NCI-H1694 (cell line): ENCODE measurements at regions not wholly inside any gene's neighbourhood (a gene's known extent, or its start where the extent isn't known, plus 50 kb on each side); places are given as distances from the start of the nearest gene placed in this dataset.

Source experiments
- DNase-seq: peaks from one replicate; lab custom pipeline; 2025; lab: John Stamatoyannopoulos, UW

DNA sequence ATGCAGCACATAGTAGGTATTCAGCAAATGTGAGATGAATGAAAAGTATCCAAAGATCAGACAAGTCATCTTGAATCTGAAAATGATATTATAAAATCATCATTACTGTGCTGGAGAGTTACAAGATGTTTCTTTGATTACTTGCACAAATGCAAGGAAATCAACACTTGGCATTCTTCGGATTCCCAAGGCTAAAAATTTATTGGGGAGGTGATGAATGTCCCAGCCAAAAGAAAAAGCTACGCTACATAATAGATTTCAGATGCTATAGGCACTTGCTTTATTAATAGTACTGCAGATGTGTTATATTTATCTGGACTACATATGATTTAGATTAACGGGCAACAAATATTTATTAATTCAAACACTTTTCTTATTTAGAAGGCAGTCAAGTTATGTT is 286.7 kb upstream of the TENM3 start:
- DNase-seq: no peak

DNA sequence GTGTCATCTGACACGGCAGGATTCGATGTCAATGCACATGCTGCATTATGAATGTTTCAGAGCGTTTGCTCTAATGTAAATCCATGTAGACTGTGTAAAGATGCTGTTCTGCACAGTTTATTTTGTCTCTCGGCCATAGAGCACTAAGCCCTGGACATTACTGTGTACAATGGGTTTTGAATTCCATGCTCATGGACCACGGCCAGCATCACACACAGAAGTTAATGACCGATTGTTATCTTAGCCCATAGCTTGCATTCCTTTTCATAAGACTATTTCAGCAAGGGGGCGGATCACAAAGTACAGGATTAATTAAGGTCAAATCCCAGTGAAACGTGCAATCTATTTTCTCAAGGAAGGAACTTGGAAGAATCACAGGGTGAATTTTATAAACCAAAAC is 286.1 kb upstream of the TENM3 start:
- no peak for DNase-seq

DNA sequence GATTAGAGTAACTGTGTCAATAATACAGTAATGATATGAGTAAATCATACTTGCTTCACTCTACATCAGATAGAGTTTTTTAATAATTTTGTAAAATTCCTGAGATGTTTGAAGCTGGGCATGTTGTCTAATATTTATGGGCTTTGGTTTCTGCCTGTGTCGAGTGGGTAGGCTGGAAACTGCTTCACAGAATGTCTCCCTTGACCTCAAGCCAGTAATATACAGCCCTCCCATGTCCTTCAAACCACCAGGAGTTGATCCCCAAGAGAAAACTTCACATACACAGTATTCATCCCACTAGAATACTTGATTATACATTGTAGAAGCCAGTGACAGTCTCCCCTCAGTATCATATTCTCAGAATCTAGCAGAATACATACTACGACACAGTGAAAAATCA is 284.8 kb upstream of the TENM3 start:
- DNase-seq: no peak

DNA sequence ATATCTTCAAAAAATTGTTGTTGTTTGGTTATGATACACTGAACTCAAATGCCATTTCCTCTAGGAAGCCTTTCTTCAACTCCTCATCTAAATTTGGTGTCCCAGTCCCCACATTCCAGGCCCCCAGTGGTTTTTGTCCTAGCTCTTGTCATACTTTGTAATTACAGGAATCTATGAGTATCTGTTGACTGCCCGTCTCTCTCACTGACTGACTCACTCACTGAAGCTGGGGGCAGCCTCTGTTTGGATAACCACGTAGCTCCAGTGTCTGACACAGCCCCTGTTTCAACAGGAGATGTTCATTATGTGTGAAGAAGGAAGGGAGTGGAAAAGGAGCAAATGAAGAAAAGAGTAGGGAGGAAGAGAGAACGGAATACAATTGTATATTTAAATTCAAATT is 284.1 kb upstream of the TENM3 start:
- DNase-seq: no peak

DNA sequence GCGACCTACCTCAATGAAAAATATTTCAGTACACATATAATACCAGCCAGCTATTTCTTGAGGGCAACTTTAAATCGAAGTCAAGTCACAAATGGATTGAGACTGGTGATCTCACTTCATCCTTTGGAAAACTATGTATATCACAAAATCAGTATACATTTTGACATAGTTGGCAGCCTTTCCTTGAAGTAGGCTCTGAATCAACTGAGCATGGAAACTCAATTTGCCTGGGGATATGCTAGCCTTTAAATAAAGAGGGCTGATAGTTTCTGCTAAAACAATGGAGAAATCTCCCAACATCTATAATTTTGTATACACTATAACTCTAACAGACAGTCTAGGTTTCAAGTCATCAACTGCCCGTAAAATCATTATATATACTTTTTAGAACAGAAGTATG is 282.8 kb upstream of the TENM3 start:
- no peak for DNase-seq

DNA sequence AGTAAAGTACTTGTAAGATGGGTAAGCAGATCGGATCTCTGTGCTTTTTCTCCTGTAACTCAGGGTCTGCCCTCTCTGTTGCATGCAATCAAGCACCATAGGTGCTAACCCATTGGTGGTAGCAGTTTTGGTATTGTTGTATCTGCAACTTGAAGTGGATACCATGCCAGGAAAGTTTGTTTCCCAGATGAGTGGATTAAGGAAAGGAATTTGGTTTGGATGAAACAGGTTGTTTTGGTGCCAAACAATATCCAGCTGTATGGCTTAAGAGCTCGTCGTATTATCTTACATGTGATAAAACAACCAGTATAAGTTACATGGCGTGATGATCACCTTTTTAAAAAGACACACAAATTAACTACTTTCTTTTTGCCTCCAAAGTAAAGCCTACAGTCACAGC is 280.9 kb upstream of the TENM3 start:
- no peak for DNase-seq

DNA sequence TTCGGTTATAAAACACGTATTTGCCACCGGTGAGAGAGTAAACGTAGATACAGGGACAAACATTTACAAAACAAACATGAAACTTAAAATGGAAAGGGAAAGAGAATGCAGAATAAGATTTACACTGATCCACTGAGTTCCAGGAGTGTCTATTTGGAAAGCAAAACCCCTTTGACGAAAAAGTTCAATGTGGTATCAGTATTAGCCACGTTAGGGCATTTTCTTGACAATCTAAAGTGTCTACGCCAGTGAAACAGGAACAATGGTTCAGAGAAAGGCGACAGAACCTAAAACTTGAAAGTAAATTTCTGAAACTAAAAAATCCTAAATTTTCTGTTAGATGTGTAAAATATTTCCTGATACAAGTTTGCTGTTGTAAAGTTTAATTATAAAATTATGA is 278.5 kb upstream of the TENM3 start:
- no peak for DNase-seq

DNA sequence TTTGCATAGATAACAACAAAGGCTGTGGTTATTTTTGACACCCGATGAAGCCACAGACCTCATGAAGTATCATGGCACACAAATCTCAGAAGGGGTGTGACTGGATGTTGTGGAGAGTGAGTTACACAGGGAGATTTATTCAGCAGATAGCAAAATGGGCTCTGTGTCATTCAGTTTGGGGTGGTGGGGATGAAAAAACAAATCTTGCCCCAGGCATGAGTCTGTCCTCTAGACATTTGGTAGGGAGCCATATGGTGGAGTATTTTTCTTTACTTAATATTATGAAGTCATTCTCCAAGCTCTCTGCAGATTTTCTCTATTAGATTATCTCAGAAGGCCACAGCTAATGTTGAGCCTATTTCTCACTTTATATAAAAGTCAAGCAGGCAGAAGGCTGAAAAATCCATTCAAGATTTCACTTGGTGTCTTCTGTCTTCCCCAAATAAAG is 277.1 kb upstream of the TENM3 start:
- DNase-seq: no peak

DNA sequence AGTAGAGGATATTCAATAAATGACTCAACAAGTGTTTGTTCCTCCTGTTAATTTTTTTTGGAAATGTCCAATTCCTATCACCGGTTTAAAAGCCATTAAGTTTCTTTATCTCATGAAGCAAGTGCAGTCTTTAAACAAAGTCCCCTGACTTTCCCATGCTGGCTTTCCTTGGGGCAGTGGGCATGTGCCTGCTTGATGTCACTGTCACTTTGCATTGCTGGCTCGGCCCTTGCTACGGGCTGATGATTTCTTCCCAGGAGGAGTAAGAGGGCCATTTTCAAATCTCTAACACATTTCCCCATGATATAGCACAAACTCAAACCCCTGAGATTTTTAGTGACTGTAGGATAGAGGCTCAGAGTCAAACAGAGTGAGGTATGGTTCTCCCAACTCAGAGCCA is 275.8 kb upstream of the TENM3 start:
- no peak for DNase-seq

DNA sequence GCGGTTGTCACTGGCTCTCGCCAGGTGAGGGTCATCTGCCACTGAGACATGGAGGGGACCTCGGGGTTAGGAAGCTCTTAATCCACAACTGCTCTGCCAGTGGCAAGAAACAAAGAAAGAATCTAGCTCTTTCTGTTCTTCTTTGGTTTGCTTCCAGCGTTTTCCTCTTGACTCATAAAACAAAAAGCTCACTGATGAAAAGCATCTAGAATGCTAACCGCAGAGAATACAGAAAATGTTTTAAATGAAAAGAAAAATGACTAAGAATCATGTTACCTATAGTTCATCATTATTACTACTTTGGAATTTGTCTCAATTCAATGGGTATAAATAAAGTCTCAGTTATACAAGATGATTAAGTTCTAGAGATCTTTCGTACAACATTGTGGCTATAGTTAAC is 274.8 kb upstream of the TENM3 start:
- DNase-seq: no peak

DNA sequence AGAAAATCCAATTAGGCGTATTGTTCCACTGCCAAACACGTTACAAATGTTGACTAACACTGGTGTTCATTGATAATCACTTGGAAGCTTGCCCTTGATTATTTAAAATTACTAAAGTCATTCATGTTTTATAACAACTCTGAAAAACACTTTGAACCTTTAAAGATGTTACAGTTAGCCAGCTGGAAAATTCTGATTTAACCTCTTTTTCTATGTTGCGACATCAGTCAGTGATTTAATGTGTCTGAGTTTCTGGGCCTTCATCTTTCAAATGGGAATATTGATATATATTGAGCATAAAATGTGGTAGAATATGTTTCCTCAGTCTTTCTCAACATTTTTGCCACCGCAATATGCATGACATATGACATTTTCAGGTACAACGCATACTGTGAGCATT is 274.1 kb upstream of the TENM3 start:
- DNase-seq: no peak

DNA sequence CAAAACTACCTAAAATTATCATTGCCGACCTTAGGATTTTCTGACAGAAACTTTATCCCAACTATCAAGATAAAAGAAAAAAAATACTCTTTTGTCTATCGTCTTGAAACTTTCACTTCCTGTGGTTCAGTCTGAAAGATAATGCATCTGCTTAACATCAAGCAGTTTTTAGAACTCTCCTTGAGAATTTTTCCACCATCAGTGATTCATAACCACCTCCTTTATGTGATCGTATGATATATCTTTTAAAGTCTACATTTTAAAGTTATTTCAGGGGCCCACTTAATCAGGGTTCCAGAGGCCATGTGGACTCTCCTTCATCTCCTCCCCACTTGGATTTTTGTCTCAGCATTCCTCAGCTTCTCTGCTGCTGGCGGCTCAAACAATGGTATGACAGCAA is 272.8 kb upstream of the TENM3 start:
- no peak for DNase-seq

DNA sequence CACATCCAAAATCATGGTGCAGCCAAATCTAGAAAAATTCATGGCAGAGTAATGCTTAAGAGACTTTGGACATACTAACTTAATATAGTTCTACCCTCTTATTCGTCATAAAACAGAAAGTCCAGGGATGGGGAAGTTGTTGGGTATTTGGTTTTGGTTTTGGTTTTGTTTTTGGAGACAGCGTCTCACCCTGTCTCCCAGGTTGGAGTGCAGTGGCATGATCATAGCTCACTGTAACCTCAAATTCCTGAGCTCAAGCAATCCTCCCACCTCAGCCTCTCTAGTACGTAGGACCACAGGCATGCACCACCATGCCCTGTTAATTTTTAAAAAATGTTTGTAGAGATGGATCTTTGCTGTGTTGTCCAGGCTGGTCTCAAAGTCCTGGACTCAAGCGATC is 271.8 kb upstream of the TENM3 start:
- DNase-seq: no peak

DNA sequence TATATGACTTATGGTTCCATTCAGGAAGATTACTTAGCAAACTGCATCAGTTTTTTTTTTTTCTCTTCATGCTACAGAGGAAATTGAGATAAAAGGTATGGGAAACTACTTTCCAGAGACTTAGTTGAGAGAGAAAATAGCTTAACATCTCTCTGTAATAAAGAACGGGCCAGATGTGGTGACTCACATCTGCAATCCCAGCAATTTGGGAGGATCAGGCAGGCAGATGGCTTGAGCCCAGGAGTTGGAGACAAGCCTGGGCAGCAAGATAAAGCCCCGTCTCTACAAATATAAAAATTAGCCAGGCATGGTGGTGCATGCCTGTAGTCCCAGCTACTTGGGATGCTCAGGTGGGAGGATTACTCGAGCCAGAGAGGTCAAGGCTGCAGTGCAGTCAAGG is 271.2 kb upstream of the TENM3 start:
- no peak for DNase-seq

DNA sequence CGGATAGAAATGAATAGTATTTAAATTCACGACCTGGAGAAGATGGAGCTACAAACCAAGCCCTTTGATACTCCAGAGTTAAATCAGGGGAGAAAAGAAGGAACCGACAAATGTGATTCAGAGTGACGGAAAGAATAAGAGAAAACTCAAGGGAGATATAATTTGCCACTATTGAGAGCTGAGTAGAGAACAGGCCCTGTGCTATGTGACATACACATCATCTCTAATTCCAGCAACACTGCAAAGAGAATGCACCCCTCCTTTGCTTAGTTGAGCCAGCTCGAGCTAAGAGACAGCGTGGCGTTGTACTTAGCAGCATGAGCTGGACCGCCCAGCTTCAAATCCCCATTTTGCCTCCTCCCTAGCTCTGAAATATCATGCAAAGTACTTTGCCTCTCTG is 266.4 kb upstream of the TENM3 start:
- DNase-seq: no peak

DNA sequence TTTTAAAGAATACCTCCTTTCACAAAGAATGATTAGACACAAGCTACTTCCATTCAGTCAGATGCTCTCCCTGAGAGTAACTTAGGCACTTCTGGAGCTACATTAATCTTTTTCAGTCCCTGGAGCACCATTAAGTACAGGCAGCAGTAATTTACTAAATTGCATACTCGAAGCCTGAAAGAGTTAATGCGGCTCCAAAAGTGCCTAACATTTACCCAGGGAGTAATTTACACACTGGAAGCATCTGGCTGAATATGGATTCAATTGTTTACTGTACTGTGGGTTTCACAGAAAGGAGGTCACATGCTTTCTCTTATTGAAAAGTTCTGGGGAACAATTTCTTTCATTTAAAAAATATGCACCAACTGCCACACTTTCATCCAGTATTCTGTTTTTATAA is 260.8 kb upstream of the TENM3 start:
- DNase-seq: no peak

DNA sequence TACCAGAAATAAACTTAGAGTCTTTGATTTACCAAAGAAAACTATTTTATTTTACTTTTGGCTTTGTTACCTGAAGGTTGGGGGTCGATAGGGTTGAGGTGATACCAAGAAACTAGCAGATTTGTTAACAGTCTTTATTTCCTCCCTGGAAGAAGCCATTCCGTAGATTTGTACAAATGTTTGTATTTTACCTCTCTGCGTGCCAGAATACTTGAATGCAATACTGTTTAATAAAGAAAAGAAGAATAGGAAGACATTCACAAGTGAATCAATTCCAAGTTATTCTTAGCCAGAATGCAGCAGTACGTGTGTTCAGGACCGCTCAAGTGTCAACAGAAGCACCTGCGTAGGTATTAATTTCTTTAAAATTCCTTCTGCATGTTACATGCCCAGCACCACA is 260.3 kb upstream of the TENM3 start:
- no peak for DNase-seq

DNA sequence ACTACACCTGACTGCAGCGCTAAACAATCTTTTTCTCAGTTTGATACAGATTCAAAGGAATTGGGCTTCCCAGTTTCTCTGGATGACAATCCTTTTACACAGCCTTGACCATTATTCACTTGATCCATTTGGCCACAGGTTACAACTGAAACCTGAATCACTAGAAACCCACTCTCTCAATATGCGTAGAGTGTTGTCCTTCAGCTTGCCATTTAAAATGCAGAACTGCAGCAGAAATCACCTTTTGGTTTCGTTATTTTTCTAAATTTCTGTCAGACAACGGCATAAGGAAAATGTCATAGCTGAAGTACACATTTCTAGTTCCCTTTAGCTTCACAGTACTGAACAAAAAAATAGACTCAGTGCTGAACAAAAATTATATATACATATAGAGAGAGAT is 255.8 kb upstream of the TENM3 start:
- DNase-seq: no peak

DNA sequence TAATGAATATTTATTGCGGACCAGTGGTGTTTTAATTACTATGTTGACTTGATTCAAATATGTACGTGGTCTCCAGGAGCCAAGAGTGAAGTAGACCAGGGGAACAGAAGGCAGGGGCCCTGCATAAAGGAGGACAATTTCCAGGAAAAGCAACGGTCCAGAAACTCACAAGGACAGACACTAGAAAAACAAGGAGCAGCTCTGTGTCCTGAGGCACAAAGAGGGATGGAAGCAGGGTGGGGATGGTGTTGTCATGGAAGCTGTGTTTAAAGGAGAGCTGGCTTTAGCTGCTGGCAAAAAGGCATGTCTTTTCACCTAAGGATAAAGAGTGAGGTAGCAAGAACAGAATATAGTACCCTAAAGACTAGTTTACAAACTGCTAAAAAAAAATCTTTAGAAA is 254.1 kb upstream of the TENM3 start:
- DNase-seq: no peak

DNA sequence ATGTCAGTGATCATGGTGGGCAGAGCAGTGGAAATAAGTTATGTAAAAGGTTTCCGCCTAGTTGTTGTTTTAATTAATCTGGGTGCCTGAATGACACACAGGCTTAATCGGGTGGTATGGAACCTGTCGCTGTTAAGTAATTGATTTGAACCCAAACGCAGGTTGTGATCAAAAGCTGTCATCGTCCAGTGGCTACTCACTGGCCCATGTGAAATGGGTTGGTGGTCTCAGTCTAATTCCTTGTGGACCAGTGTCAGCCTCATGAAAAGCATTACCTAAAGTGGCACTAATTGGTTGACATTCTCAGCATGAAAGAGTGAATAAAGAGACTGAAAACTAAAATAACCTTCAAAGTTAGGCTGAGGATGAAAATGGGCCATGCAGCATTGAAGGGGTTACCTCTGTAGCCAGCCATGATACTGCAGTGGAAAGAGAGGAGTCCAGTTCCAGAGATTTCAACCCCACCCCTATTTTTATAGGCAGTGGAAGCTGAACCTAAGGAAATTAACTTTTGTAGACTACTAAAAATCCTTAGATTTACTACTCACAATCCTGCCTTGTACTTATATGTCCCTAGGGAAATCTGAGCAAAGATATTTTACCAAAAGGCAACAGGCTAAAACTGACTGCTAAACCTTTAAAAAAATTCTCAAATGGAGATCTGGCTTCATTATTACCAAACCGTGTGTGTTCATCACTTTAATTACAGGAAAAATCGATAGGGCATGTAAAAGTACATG is 251.7 kb upstream of the TENM3 start:
- DNase-seq: no peak

DNA sequence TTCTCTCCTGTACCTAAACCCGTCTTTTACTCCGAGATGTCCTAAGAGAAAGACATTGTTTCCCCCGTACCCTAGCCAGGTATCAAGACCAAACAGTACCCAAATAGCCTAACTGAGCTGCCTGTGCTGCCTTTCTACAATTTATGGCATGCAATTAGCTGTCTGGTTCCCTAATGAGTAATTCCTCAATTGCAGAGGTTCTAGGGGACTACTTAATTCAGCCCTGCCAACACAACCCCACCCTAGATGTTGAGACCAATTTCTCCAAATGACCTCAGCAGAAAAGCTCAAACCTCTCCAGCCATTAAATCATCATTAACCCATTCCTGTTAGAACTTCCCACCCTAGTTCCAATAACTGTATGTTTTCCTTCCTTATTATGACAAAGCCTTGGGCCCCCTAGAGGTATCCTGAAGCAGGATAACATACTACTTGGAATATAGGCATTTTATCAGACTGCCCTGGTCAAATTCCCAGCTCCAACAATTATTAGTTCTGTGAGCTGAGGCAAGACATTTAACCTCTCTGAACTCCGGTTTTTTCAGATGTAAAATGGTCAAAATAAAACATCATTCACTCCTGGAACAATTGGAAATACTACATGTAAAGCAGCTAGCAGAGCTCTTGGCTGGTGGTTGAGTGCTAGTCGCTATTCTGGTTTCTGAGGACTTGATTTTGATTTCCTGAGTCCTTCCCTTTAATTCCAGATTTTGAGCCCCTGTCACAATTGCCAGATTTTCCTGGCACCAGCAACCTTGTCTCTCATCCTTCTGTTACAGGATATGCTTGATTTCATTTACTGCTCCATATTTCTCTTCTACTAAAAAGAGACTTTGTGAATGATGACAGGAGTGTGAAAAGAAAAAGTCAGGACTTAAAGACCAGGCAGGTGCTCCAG is 244.6 kb upstream of the TENM3 start:
- no peak for DNase-seq

DNA sequence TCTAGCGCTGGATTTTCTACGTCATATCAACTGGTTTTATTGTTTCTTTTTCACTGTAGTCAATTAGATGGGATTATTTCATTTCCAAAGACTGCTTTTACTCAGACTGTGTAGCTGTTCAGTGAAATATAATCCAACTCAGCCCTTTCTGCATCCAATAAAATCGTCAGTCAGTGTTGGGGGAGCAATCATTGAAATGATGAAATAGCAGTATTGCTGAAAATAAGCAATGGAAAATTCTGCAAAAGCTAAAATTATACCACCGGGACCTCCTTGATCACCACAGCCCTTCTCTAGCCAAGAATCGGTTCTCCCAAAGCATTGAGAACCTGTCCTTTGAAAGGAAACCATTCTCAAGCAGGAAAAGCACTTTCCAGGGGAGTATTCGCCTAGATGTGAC is 243.1 kb upstream of the TENM3 start:
- no peak for DNase-seq

DNA sequence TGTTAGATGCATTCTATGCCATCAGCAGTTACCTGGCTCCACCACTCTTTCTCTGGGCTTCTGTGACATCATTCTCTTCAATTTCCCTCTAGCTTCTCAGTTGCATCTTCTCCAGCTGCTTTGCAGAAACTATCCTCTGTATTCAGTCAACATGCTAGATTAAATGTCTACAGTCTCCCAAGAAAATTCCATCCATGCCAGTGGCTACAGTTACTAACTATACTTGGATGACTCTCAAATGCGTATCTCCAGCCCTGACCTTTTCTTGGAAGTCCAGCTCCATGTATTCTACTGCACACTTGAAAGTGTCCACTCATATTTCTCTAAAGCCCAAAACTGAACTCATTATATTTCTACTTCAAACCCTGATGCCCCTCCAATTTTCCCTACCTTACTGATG is 232.3 kb upstream of the TENM3 start:
- no peak for DNase-seq

DNA sequence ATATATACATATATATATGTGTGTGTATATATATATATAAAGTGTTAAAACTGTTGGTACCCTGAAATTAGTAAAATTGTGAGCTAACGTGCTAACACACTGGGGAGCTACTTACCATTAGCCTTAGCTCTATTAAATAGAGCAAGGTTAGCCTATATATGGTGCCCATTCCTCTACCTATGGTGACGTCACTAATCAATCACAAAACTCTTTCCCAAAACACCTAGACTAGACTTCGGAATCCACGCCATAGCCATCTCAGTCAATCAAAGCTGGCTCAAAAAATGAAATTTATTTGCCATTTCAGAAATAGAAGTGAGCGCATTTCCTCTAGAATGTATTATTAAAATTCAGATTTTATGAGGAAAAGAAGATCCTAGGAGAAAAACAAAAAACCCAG is 229.0 kb upstream of the TENM3 start:
- DNase-seq: no peak
